Mucosa of gallbladder (tissue), 1 donor: ENCODE measurements at regions not wholly inside any gene's neighbourhood (a gene's known extent, or its start where the extent isn't known, plus 50 kb on each side); places are given as distances from the start of the nearest gene placed in this dataset.
"Not testable (repeated sequence)": the region's sequence is repeated elsewhere in the genome, so short reads cannot be mapped to it uniquely, and the experiment has no call there.

Source experiments
- DNase-seq: peaks from one replicate; pipeline ENCODE4 v3.0.0-alpha.2; 2020; ENCODE audit warnings: low spot score
- donor health status: DM: no; HTN: no; CAD: no.

GRCh38 chr2:40043641-40044040 is 264.6 kb upstream of the THUMPD2 start:
- DNase-seq: no peak

GRCh38 chr2:40043191-40043590 is 264.1 kb upstream of the THUMPD2 start:
- DNase-seq: no peak

- DNase-seq: no peak
Observed at GRCh38 chr2:40041422-40042382, 262.6 kb upstream of the THUMPD2 start.

GRCh38 chr2:40039549-40039948 is 260.5 kb upstream of the THUMPD2 start:
- no peak for DNase-seq

GRCh38 chr2:40038646-40039045 is 259.6 kb upstream of the THUMPD2 start:
- DNase-seq: no peak

GRCh38 chr2:40037303-40037702 is 258.2 kb upstream of the THUMPD2 start:
- peak; percentile 14 for DNase-seq

GRCh38 chr2:40036241-40036640 is 257.2 kb upstream of the THUMPD2 start:
- DNase-seq: no peak

- no peak for DNase-seq
Observed at GRCh38 chr2:40034801-40035200, 255.7 kb upstream of the THUMPD2 start.

- DNase-seq: no peak
Observed at GRCh38 chr2:40034198-40034597, 255.1 kb upstream of the THUMPD2 start.

- DNase-seq: no peak
Observed at GRCh38 chr2:40033781-40034180, 254.7 kb upstream of the THUMPD2 start.

GRCh38 chr2:40032650-40033319 is 253.7 kb upstream of the THUMPD2 start:
- no peak for DNase-seq

GRCh38 chr2:40030456-40030975 is 251.5 kb upstream of the THUMPD2 start:
- no peak for DNase-seq

- DNase-seq: no peak
Observed at GRCh38 chr2:40028792-40029488, 249.9 kb upstream of the THUMPD2 start.

GRCh38 chr2:40027968-40028367 is 248.9 kb upstream of the THUMPD2 start:
- no peak for DNase-seq

- DNase-seq: not testable (repeated sequence)
Observed at GRCh38 chr2:40025276-40025675, 246.2 kb upstream of the THUMPD2 start.

GRCh38 chr2:40020997-40021396 is 241.9 kb upstream of the THUMPD2 start:
- no peak for DNase-seq

GRCh38 chr2:40016151-40016885 is 237.3 kb upstream of the THUMPD2 start:
- DNase-seq: no peak

GRCh38 chr2:40013962-40014361 is 234.9 kb upstream of the THUMPD2 start:
- DNase-seq: not testable (repeated sequence)

- DNase-seq: no peak
Observed at GRCh38 chr2:40004336-40004735, 225.3 kb upstream of the THUMPD2 start.

- no peak for DNase-seq
Observed at GRCh38 chr2:40002339-40002738, 223.3 kb upstream of the THUMPD2 start.

- no peak for DNase-seq
Observed at GRCh38 chr2:39999864-40000263, 220.8 kb upstream of the THUMPD2 start.
